ENCODE measurements at regions not wholly inside any gene's neighbourhood (a gene's known extent, or its start where the extent isn't known, plus 50 kb on each side); places are given as distances from the start of the nearest gene placed in this dataset.

GRCh38 chr14:101474563-101475455 lies 86.5 kb upstream of the DIO3 start:
- no peak for DNase-seq
- Histone ChIP-seq H3K4me3 (ENCODE audit: low read length) (no peak overlapping the region), H3K36me3 (ENCODE audit: insufficient read depth, low read length) (no peaks in the 10 kb centered on the region), H3K4me1 (ENCODE audit: insufficient read depth, low read length) (no peaks in the 10 kb centered on the region), H3K9me3 (ENCODE audit: control insufficient read depth in 1 of 2, insufficient read depth in 1 of 2, low read length in 2 of 2) (peaks cover 0 to 9% of the 10 kb centered on the region in 2 experiments), H3K27ac (ENCODE audit: low read depth in 1 of 2, low read length in 2 of 2) (no peak overlapping the region), H3K27me3 (ENCODE audit: control insufficient read depth in 1 of 2, insufficient read depth in 2 of 2, low read length in 2 of 2) (peaks cover 3 to 6% of the 10 kb centered on the region in 2 experiments)
- ChIA-PET CTCF (no interaction called here), POLR2A (no interaction called here)
- no peak for ATAC-seq (ENCODE audit: poor library complexity)
- intact Hi-C loops (cut with DNase I, micrococcal nuclease), result no loop called here
- Mint-ChIP-seq H3K36me3 (ENCODE audit: low read depth) (no peaks in the 10 kb centered on the region), H3K27ac (no peak overlapping the region), H3K4me3 (no peak overlapping the region), H3K9me3 (no peaks in the 10 kb centered on the region), H3K27me3 (peaks cover 38% of the 10 kb centered on the region), H3K4me1 (ENCODE audit: low read depth) (no peaks in the 10 kb centered on the region)
- TF ChIP-seq CTCF (IDR thresholded peaks at IDR 0.05), result no peak

- no peak overlapping the region for H3K4me3 Mint-ChIP-seq
- Histone ChIP-seq H3K4me3 (ENCODE audit: low read length) (no peak overlapping the region), H3K9me3 (ENCODE audit: control insufficient read depth in 1 of 2, insufficient read depth in 1 of 2, low read length in 2 of 2) (peaks cover 0 to 9% of the 10 kb centered on the region in 2 experiments), H3K36me3 (ENCODE audit: insufficient read depth, low read length) (no peaks in the 10 kb centered on the region), H3K27me3 (ENCODE audit: control insufficient read depth in 1 of 2, insufficient read depth in 2 of 2, low read length in 2 of 2) (peaks cover 3 to 9% of the 10 kb centered on the region in 2 experiments), H3K4me1 (ENCODE audit: insufficient read depth, low read length) (no peaks in the 10 kb centered on the region), H3K27ac (ENCODE audit: low read depth in 1 of 2, low read length in 2 of 2) (no peak overlapping the region)
- H3K9me3 Mint-ChIP-seq, result no peaks in the 10 kb centered on the region
- POLR2A ChIA-PET, result no interaction called here
- CTCF ChIA-PET, result no interaction called here
- intact Hi-C loops (cut with DNase I, micrococcal nuclease), result no loop called here
- ATAC-seq (ENCODE audit: poor library complexity), result no peak
- H3K36me3 Mint-ChIP-seq (ENCODE audit: low read depth), result no peaks in the 10 kb centered on the region
- H3K4me1 Mint-ChIP-seq (ENCODE audit: low read depth), result no peaks in the 10 kb centered on the region
- H3K27ac Mint-ChIP-seq, result no peak overlapping the region
- peaks cover 42% of the 10 kb centered on the region for H3K27me3 Mint-ChIP-seq
- TF ChIP-seq CTCF (IDR thresholded peaks at IDR 0.05), result no peak
- no peak for DNase-seq
Observed at GRCh38 chr14:101475456-101476257, 85.6 kb upstream of the DIO3 start.

GRCh38 chr14:101476258-101476915 lies 84.9 kb upstream of the DIO3 start:
- ChIA-PET POLR2A (no interaction called here), CTCF (no interaction called here)
- peaks cover 7 to 12% of the 10 kb centered on the region in 2 experiments for H3K27me3 ChIP-seq (ENCODE audit: control insufficient read depth in 1 of 2, insufficient read depth in 2 of 2, low read length in 2 of 2)
- no peak overlapping the region for H3K4me3 ChIP-seq (ENCODE audit: low read length)
- Mint-ChIP-seq H3K27me3 (peaks cover 48% of the 10 kb centered on the region), H3K27ac (no peak overlapping the region), H3K36me3 (ENCODE audit: low read depth) (no peaks in the 10 kb centered on the region), H3K4me1 (ENCODE audit: low read depth) (no peaks in the 10 kb centered on the region), H3K4me3 (no peak overlapping the region), H3K9me3 (no peaks in the 10 kb centered on the region)
- H3K36me3 ChIP-seq (ENCODE audit: insufficient read depth, low read length), result no peaks in the 10 kb centered on the region
- intact Hi-C loops (cut with DNase I, micrococcal nuclease), result no loop called here
- H3K4me1 ChIP-seq (ENCODE audit: insufficient read depth, low read length), result no peaks in the 10 kb centered on the region
- DNase-seq (no peak), ATAC-seq (ENCODE audit: poor library complexity) (no peak)
- TF ChIP-seq CTCF (IDR thresholded peaks at IDR 0.05), result no peak
- peaks cover 0 to 12% of the 10 kb centered on the region in 2 experiments for H3K9me3 ChIP-seq (ENCODE audit: control insufficient read depth in 1 of 2, insufficient read depth in 1 of 2, low read length in 2 of 2)
- no peak overlapping the region for H3K27ac ChIP-seq (ENCODE audit: low read depth in 1 of 2, low read length in 2 of 2)

Measured in CD4-positive, alpha-beta T cell (primary cell).